ENCODE measurements at regions not wholly inside any gene's neighbourhood (a gene's known extent, or its start where the extent isn't known, plus 50 kb on each side); places are given as distances from the start of the nearest gene placed in this dataset.

DNA sequence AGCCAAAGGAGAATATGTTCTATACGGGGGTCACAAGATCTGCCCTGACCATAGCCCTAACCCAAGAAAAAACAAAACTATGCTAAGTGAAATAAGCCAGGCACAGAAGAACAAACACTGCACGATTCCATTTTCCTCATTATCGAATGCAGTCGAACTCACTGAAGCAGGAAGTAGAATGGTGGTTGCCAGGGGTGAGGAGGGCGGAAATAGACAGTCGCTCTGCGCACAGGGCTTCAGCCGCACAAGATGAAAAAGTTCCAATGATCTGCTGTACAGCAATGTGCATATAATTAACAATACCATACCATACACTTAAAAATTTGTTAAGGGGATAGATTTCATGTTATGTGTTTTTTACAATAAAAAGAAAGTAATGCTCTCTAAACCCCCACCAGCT, 257.7 kb downstream of the TXNL1 start:
- no peaks in the 10 kb centered on the region for H3K36me3 ChIP-seq (ENCODE audit: control insufficient read depth, insufficient read depth, low read length)
- H3K27me3 ChIP-seq (ENCODE audit: control insufficient read depth, insufficient read depth, low read length), result no peaks in the 10 kb centered on the region
- no peak for FAIRE-seq
- DNase-seq (ENCODE audit: low read depth), result no peak
- H3K4me3 ChIP-seq (ENCODE audit: low read depth, low read length), result no peak overlapping the region
- TF ChIP-seq, protein P1, sequence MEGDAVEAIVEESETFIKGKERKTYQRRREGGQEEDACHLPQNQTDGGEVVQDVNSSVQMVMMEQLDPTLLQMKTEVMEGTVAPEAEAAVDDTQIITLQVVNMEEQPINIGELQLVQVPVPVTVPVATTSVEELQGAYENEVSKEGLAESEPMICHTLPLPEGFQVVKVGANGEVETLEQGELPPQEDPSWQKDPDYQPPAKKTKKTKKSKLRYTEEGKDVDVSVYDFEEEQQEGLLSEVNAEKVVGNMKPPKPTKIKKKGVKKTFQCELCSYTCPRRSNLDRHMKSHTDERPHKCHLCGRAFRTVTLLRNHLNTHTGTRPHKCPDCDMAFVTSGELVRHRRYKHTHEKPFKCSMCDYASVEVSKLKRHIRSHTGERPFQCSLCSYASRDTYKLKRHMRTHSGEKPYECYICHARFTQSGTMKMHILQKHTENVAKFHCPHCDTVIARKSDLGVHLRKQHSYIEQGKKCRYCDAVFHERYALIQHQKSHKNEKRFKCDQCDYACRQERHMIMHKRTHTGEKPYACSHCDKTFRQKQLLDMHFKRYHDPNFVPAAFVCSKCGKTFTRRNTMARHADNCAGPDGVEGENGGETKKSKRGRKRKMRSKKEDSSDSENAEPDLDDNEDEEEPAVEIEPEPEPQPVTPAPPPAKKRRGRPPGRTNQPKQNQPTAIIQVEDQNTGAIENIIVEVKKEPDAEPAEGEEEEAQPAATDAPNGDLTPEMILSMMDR (IDR thresholded peaks at IDR 0.05; ENCODE audit: insufficient read depth, low read length, severe bottlenecking), result no peak

DNA sequence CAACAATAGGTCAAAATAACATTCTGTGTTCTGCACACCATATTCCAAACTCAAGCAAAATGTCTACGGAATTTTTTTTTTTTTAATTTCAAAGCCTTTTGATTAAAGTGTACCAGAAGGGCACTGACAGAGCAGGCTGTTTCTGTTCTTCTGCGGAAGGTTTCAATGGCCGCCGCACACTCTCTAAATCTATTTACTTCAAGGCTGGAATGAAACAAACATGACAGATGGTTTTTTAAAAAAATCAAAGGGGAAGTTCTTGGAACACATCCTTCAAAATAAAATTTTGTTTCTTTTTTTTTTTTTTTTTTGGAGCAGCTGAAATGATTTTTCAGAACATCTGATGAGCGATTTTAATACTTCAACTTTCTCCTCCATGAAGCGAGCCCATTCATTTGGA, 259.1 kb downstream of the TXNL1 start:
- TF ChIP-seq, protein P1 (IDR thresholded peaks at IDR 0.05; ENCODE audit: insufficient read depth, low read length, severe bottlenecking), result no peak
- DNase-seq (ENCODE audit: low read depth) (no peak), FAIRE-seq (no peak)
- Histone ChIP-seq H3K27me3 (ENCODE audit: control insufficient read depth, insufficient read depth, low read length) (no peaks in the 10 kb centered on the region), H3K36me3 (ENCODE audit: control insufficient read depth, insufficient read depth, low read length) (no peaks in the 10 kb centered on the region), H3K4me3 (ENCODE audit: low read depth, low read length) (no peak overlapping the region)

DNA sequence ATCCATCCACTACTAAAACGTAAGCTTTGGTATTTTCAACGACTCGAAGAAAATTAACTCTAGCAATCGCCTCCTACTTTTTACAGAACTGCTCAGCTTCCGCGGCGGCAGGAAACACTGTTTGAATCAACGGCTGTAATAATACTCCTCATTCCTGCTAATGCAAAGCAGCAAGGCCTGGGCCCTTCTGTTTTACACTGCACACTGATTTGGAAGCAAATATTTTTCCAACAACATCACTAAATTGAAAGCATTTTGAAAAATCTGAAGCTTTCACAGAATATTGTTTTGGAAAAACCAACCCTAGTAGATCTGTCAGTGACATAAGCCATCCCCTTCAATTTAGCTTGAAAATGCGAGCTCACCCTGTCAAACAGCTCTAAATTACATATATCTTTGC, 261.2 kb downstream of the TXNL1 start:
- no peak for DNase-seq (ENCODE audit: low read depth)
- Histone ChIP-seq H3K27me3 (ENCODE audit: control insufficient read depth, insufficient read depth, low read length) (no peaks in the 10 kb centered on the region), H3K36me3 (ENCODE audit: control insufficient read depth, insufficient read depth, low read length) (no peaks in the 10 kb centered on the region), H3K4me3 (ENCODE audit: low read depth, low read length) (no peak overlapping the region)
- TF ChIP-seq, protein P1 (IDR thresholded peaks at IDR 0.05; ENCODE audit: insufficient read depth, low read length, severe bottlenecking), result no peak
- FAIRE-seq, result no peak

DNA sequence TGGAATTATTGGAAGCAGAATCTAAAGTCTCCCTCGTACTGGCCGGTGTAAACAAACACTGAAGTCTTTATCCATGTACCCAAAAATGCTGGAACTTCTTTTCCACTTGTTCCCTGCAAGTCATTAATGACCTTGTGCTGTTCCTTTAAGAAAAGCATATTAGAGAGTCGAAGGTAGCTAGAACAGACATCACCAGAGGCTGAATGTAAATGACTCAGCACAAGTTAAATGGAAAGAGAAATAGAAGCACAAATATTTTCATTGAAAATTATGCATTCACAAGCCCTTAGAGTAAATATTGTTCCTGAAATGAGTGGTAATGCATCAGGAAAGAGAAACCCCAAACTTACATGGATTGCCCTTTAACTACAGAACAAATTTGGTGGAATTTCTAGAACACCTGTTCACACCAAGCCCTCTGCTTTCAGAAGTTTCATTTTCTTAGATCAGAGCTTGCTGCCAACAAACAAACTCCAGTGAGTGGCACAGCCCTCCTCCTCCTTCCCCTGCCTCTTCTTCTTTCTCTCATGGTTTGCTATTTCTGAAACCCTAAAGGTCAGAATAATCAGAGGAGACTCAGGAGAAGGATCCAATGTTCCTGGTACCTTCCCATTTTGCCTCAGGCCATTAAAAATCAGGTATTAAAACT, 264.3 kb downstream of the TXNL1 start:
- H3K4me3 ChIP-seq (ENCODE audit: low read depth, low read length), result no peak overlapping the region
- no peaks in the 10 kb centered on the region for H3K27me3 ChIP-seq (ENCODE audit: control insufficient read depth, insufficient read depth, low read length)
- no peak for FAIRE-seq
- H3K36me3 ChIP-seq (ENCODE audit: control insufficient read depth, insufficient read depth, low read length), result no peaks in the 10 kb centered on the region
- TF ChIP-seq, protein P1 (IDR thresholded peaks at IDR 0.05; ENCODE audit: insufficient read depth, low read length, severe bottlenecking), result no peak
- DNase-seq (ENCODE audit: low read depth), result peak; percentile 45

DNA sequence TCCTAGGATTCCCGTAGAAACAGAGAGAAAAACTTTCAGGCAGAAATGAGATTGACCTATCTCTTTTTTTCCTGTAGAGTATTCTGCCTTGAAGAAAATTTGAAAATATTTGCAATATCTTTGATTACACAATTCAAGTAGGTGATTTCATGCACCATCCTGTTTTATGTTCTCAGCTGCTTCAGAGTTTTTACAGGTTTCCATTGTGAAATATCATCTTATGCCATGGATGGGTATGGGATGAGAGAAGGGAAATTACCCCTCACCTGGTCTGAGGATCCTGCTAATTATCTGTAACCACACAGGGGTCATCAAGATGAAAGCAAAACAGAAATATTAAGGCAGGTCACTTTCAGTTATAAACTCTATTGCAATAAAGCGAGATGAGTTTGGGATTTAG, 264.8 kb downstream of the TXNL1 start:
- H3K36me3 ChIP-seq (ENCODE audit: control insufficient read depth, insufficient read depth, low read length), result no peaks in the 10 kb centered on the region
- FAIRE-seq, result no peak

More for the DNA sequence above, 264.8 kb downstream of the TXNL1 start:
- Histone ChIP-seq H3K4me3 (ENCODE audit: low read depth, low read length) (no peak overlapping the region), H3K27me3 (ENCODE audit: control insufficient read depth, insufficient read depth, low read length) (no peaks in the 10 kb centered on the region)
- peak; percentile 54 for DNase-seq (ENCODE audit: low read depth)
- TF ChIP-seq, protein P1 (IDR thresholded peaks at IDR 0.05; ENCODE audit: insufficient read depth, low read length, severe bottlenecking), result no peak

All from bronchial epithelial cell (primary cell).